HepG2 (cell line): ENCODE measurements at regions not wholly inside any gene's neighbourhood (a gene's known extent, or its start where the extent isn't known, plus 50 kb on each side); places are given as distances from the start of the nearest gene placed in this dataset.

Experiments used
- ATAC-seq: fragments of 200-7000 bp; cut with Tn5 transposase; 3 replicates; pipeline ENCODE4 v1.9.1; 2020; ENCODE audit warnings: mild to moderate bottlenecking, moderate library complexity
- BruUV-seq: library from RNA; stranded (reverse); fragments of 400-500 nt; replicated peaks from 2 replicates; lab custom pipeline; 2021; lab: Mats Ljungman, UMichigan
- CTCF ChIA-PET: fragments of 300-600 bp; formaldehyde crosslinking; extraction: SDS; loops from one replicate; lab custom pipeline; 2021; ENCODE audit warnings: low total read pairs, inconsistent platforms, low intra/inter-chr PET ratio; lab: Yijun Ruan, JAX
- POLR2A ChIA-PET: fragments of 350-600 bp; sonication (Branson Sonifier 250); formaldehyde crosslinking; loops from one replicate; lab custom pipeline; 2020; ENCODE audit warnings: antibody characterized with exemption, inconsistent platforms; lab: Yijun Ruan, JAX
- DNase-seq: peaks from one replicate; pipeline ENCODE4 v3.0.0-alpha.2; 2015; ENCODE audit warnings: low spot score
- FAIRE-seq: peaks from 3 replicates; lab custom pipeline; 2011; peaks lifted over from hg19 to GRCh38; lab: Jason Lieb, UNC
- H2AFZ ChIP-seq: one replicate; pipeline ENCODE4 v1.6.1; 2011; ENCODE audit warnings: low read length, inconsistent platforms
- H3K27ac ChIP-seq: fragments of 300-600 bp; 3 replicates; pipeline ENCODE4 v1.8.0; 2011; ENCODE audit warnings: mixed run types, mild to moderate bottlenecking, mixed read lengths, low read length, inconsistent platforms; ENCODE audit not compliant: insufficient read depth; ENCODE audit errors: extremely low read length
- H3K27me3 ChIP-seq, 2 experiments: fragments of 200-600 bp in 1 of 2; 2 replicates in 1 of 2; 3 replicates in 1 of 2; pipeline versions ENCODE4 v1.6.0 to v1.8.0; 2011; ENCODE audit warnings: low read length in 2 of 2, mild to moderate bottlenecking in 2 of 2, moderate library complexity in 2 of 2, inconsistent platforms in 1 of 2; ENCODE audit not compliant: insufficient read depth in 2 of 2, control insufficient read depth in 1 of 2
- H3K36me3 ChIP-seq, 2 experiments: fragments of 200-600 bp in 1 of 2; replicated peaks in 1 of 2; 2 replicates in 1 of 2; 3 replicates in 1 of 2; pipeline versions ENCODE4 v1.5.1 to v1.8.0; 2011; ENCODE audit warnings: low read length in 2 of 2, inconsistent platforms in 1 of 2; ENCODE audit not compliant: insufficient read depth in 2 of 2, control insufficient read depth in 1 of 2
- H3K4me1 ChIP-seq: 2 replicates; pipeline ENCODE4 v1.5.1; 2012; ENCODE audit warnings: low read length, inconsistent platforms; ENCODE audit not compliant: insufficient read depth
- H3K4me2 ChIP-seq: 2 replicates; pipeline ENCODE4 v1.6.0; 2011; ENCODE audit warnings: low read depth, low read length, inconsistent platforms
- H3K4me3 ChIP-seq, 3 experiments: fragments of 200-600 bp in 1 of 3; sonication (generic), shearing (Covaris generic) in 1 of 3; replicated peaks in 1 of 3; 2 replicates each; pipeline ENCODE4 v1.5.1; 2011 to 2016; ENCODE audit warnings: low read length in 3 of 3, inconsistent platforms in 2 of 3, low read depth in 2 of 3, mild to moderate bottlenecking in 2 of 3, control low read depth in 1 of 3, mixed read lengths in 1 of 3; ENCODE audit not compliant: insufficient read depth in 1 of 3
- H3K79me2 ChIP-seq: one replicate; pipeline ENCODE4 v1.6.1; 2011; ENCODE audit warnings: low read length, inconsistent platforms; ENCODE audit not compliant: insufficient read depth
- H3K9ac ChIP-seq: 2 replicates; pipeline ENCODE4 v1.6.0; 2011; ENCODE audit warnings: mild to moderate bottlenecking, low read depth, low read length, inconsistent platforms; ENCODE audit not compliant: insufficient read depth
- H3K9me3 ChIP-seq: 2 replicates; pipeline ENCODE4 v1.5.1; 2012; ENCODE audit warnings: mild to moderate bottlenecking, low read length
- H4K20me1 ChIP-seq: 2 replicates; pipeline ENCODE4 v1.6.0; 2011; ENCODE audit warnings: inconsistent platforms, mild to moderate bottlenecking, low read length, moderate library complexity; ENCODE audit not compliant: insufficient read depth
- ATF4 ChIP-seq, 2 experiments: fragments of 450-650 bp in 1 of 2; sonication (generic) in 1 of 2; formaldehyde crosslinking; IDR thresholded peaks; 2 replicates each; pipeline versions ENCODE4 v1.5.0 to v1.8.0; 2020 to 2022; ENCODE audit warnings: mild to moderate bottlenecking in 1 of 2, missing genetic modification reagents in 1 of 2
- KLF12 ChIP-seq: sonication (generic); formaldehyde crosslinking; IDR thresholded peaks from 2 replicates; pipeline ENCODE4 v1.4.0; 2020; ENCODE audit warnings: missing genetic modification reagents, borderline replicate concordance
- PAX8 ChIP-seq: sonication (generic); formaldehyde crosslinking; IDR thresholded peaks from 2 replicates; pipeline ENCODE4 v1.8.0; 2022; ENCODE audit warnings: mild to moderate bottlenecking, missing genetic modification reagents, borderline replicate concordance
- PRPF4 ChIP-seq: fragments of 200-400 bp; formaldehyde crosslinking; IDR thresholded peaks from 2 replicates; pipeline ENCODE4 v1.6.1; 2016; ENCODE audit warnings: low read length, low read depth; ENCODE audit not compliant: poor library complexity, severe bottlenecking
- SP1 ChIP-seq, 2 experiments: fragments of 450-650 bp in 1 of 2; sonication (generic) in 1 of 2; formaldehyde crosslinking in 1 of 2; IDR thresholded peaks; 2 replicates each; pipeline versions ENCODE4 v1.4.0 to v1.6.1; 2016 to 2020; ENCODE audit warnings: missing genetic modification reagents in 1 of 2
- ZNF549 ChIP-seq: sonication (generic); formaldehyde crosslinking; IDR thresholded peaks from 2 replicates; pipeline ENCODE4 v1.5.0; 2020; ENCODE audit warnings: missing genetic modification reagents
- WGBS: methylation state at CpG from one replicate; pipeline ENCODE4 v1.1.6; 2017; ENCODE audit warnings: low lambda C conversion rate; 5-methylcytosine and 5-hydroxymethylcytosine counted together
- in situ Hi-C: cut with HindIII; loops from 2 replicates; pipeline ENCODE4 v1.10.0; 2017; ENCODE audit warnings: low pct_unique_long_range_greater_than_20kb; ENCODE audit not compliant: extremely low pct_ligation_motif_present
- intact Hi-C: fragments of 100-400 bp; cut with micrococcal nuclease; formaldehyde crosslinking; loops from one replicate; pipeline ENCODE4 v1.10.0; 2022; ENCODE audit not compliant: unreplicated experiment

GRCh38 chr1:4344065-4344732 is 310.2 kb upstream of the AJAP1 start:
- DNase-seq (no peak), FAIRE-seq (no peak), ATAC-seq (no peak)
- H3K36me3 ChIP-seq, result no peaks in the 10 kb centered on the region
- H3K4me3 ChIP-seq, result no peak overlapping the region
- in situ Hi-C loops, result no loop called here
- no peaks in the 10 kb centered on the region for H4K20me1 ChIP-seq
- H3K79me2 ChIP-seq, result no peaks in the 10 kb centered on the region
- no peaks in the 10 kb centered on the region for H3K9me3 ChIP-seq
- POLR2A ChIA-PET, result no interaction called here
- no TSS peak for BruUV-seq
- TF ChIP-seq SP1 (IDR thresholded peaks at IDR 0.05) (no peak), SP1 (CRISPR knock-in tag; IDR thresholded peaks at IDR 0.05) (no peak), KLF12 (CRISPR knock-in tag) (no peak), PRPF4 (no peak), ATF4 (CRISPR knock-in tag; IDR thresholded peaks at IDR 0.05) (0 out of 4 replicates have a peak, but pooled peaks of 1 of the 2 experiments have one; percentile 26)
- TF ChIP-seq, all 625 proteins: peak for 1
- no peak overlapping the region for H3K4me2 ChIP-seq
- H3K9ac ChIP-seq, result no peak overlapping the region
- H2AFZ ChIP-seq, result no peak overlapping the region
- peaks cover 9% of the 10 kb centered on the region for H3K4me1 ChIP-seq
- H3K27ac ChIP-seq, result no peak overlapping the region
- WGBS, result 37% methylated on average over 9 of the region's 18 CpGs
- H3K27me3 ChIP-seq, result 0 out of 5 replicates have a peak, but pooled peaks cover 1 to 2% of the 10 kb centered on the region in 2 experiments
- CTCF ChIA-PET, result no interaction called here
- intact Hi-C loops, result no loop called here

GRCh38 chr1:4345094-4345493 is 309.3 kb upstream of the AJAP1 start:
- H3K36me3 ChIP-seq, result no peaks in the 10 kb centered on the region
- no peak overlapping the region for H3K4me3 ChIP-seq
- ATAC-seq (no peak), DNase-seq (no peak), FAIRE-seq (no peak)
- no peak overlapping the region for H3K9ac ChIP-seq
- in situ Hi-C loops (no loop called here), intact Hi-C loops (no loop called here)
- peaks cover 9% of the 10 kb centered on the region for H3K4me1 ChIP-seq
- H2AFZ ChIP-seq, result no peak overlapping the region
- no peak overlapping the region for H3K27ac ChIP-seq
- CTCF ChIA-PET, result no interaction called here
- 51% methylated on average over 13 of the region's 14 CpGs for WGBS
- H3K27me3 ChIP-seq, result 0 out of 5 replicates have a peak, but pooled peaks cover 1 to 2% of the 10 kb centered on the region in 2 experiments
- no peaks in the 10 kb centered on the region for H3K79me2 ChIP-seq
- H4K20me1 ChIP-seq, result no peaks in the 10 kb centered on the region
- TF ChIP-seq PAX8 (CRISPR knock-in tag) (no peak), ZNF549 (CRISPR knock-in tag) (no peak)
- no TSS peak for BruUV-seq
- POLR2A ChIA-PET, result no interaction called here
- no peaks in the 10 kb centered on the region for H3K9me3 ChIP-seq
- H3K4me2 ChIP-seq, result no peak overlapping the region
